HG02798 (cell line): ENCODE measurements at regions not wholly inside any gene's neighbourhood (a gene's known extent, or its start where the extent isn't known, plus 50 kb on each side); places are given as distances from the start of the nearest gene placed in this dataset.
"Not testable (repeated sequence)": the region's sequence is repeated elsewhere in the genome, so short reads cannot be mapped to it uniquely, and the experiment has no call there.

Experiments used
- ATAC-seq: cut with Tn5 transposase; IDR thresholded peaks from one replicate; pipeline ENCODE4 v1.9.1; 2021; ENCODE audit warnings: mild to moderate bottlenecking; ENCODE audit not compliant: unreplicated experiment, poor library complexity

DNA sequence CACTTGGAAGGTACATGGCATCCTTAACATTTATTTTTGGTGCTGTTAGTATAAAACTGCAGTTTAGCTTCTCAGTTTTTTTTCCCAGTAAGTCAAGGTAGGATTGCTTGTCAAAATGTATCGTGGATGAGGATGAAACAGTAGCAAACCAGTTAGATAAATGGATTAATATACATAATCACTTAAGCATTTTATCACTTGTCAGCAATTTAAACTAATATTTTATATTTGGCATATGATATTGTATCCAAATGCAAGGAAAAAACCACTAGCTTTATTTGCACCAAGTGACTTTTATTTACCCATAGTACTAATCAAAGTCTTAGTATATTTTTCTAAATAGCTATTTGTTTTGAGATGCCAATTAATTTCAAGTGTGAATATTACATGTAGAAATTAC lies 137.7 kb upstream of the XIRP2 start:
- no peak for ATAC-seq

DNA sequence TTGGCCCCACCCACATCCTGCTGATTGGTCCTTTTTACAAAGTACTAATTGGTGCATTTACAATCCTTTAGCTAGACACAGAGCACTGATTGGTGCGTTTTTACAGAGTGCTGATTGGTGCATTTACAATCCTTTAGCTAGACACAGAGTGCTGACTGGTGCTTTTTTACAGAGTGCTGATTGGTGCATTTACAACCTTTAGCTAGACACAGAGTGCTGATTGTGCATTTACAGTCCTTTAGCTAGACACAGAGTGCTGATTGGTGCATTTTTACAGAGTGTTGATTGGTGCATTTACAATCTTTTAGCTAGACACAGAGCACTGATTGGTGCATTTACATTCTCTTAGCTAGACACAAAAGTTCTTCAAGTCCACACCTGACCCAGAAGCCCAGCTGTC lies 144.2 kb upstream of the XIRP2 start:
- ATAC-seq: not testable (repeated sequence)

DNA sequence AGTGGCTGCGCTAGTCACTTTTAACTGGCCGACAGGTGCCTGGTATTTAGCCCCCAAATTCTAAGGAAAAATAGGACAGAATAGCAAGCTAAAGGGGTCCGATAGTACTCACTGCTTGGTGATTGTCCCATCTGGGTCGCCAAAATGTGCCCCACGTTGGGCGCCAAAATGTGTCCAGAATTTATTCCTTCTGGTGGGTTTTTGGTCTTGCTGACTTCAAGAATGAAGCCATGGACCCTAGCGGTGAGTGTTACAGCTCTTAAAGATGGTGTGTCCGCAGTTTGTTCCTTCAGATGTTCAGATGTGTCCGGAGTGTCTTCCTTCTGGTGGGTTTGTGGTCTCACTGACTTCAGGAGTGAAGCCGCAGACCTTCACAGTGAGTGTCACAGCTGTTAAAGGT lies 144.8 kb upstream of the XIRP2 start:
- ATAC-seq: not testable (repeated sequence)

DNA sequence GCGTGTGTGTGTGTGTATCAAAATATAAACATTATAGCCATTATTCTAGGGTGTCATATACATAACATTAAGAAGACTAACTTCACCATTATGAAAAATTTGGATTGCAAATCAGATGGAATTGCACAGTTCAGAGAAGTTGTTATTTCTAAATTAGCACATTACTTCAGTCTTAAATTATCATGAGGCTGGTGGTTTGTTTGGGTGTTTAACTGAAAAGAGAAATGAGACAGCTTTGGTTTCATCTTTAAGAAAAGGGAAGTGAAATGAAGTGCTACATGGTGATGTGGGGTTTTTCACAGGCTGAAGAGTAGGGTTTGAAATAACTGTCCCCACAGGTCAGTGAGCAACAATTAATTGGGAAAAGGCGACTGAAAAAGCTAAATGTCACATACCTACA lies 161.2 kb upstream of the XIRP2 start:
- ATAC-seq: peak; percentile 98

- ATAC-seq: peak; percentile 1
Measured at GRCh38 chr2:166725927-166726924, 162.1 kb upstream of the XIRP2 start.

DNA sequence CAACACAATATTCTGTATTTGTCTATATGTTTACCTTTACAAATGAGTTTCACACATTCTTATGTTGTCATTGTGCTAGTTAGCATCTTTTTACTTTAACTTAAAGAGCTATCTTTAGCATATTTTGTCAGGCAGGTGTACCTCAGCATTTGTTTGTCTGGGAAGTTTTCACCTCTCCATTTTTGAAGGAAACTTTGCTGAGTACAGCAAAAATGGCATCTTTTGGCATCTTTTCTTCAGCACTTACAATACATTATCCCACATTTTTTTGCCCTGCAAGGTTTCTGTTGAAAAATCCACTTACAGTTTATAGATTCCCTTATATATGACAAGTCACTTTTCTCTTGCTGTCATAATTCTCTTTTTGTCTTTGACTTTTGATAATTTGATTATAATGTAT lies 171.3 kb upstream of the XIRP2 start:
- no peak for ATAC-seq

GRCh38 chr2:166700079-166700478 lies 188.2 kb upstream of the XIRP2 start:
- ATAC-seq: no peak

GRCh38 chr2:166695154-166695553 lies 193.1 kb upstream of the XIRP2 start:
- no peak for ATAC-seq

- ATAC-seq: not testable (repeated sequence)
Measured at GRCh38 chr2:166686057-166686456, 192.0 kb upstream of the SCN7A start.

GRCh38 chr2:166677996-166678395 lies 183.9 kb upstream of the SCN7A start:
- ATAC-seq: no peak

- no peak for ATAC-seq
Measured at GRCh38 chr2:166676716-166677115, 182.7 kb upstream of the SCN7A start.

- no peak for ATAC-seq
Measured at GRCh38 chr2:166675553-166675952, 181.5 kb upstream of the SCN7A start.

DNA sequence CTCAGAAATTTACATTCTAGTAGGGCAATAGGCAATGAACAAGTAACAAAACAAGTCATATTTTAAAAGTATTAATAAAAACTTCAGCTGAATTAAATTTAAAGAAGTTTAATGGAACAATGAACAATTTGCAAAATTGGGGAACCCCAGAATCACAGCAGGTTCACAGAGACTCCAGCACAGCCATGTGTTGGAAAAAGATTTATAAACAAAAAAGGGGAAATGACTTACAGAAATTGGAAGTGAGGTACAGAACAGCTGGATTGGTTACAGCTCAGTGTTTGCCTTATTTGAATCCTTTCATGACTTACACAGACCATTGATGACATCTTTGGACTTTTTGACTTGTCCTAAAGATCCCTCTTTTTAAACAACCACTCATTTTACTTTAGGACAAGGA lies 179.9 kb upstream of the SCN7A start:
- no peak for ATAC-seq

- ATAC-seq: no peak
Measured at GRCh38 chr2:166671801-166672200, 177.8 kb upstream of the SCN7A start.

DNA sequence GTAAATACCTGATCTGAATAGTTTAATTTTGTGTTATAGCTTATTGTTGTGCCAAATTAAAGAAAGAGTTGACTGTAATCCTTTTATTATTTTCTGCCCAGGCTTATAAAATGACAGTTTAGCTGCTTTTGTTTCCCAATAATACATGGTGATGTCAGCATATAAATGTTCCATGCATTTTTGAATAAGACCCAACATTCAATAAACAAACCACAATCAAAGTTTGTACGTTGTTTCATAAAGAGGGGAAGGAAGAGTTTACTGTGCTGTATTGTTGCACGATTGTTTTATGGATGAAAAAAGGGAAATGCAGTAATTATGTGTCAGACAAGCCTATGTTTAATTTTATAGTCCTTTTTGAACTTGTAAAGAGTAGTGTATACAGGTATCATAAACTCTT lies 177.2 kb upstream of the SCN7A start:
- ATAC-seq: no peak

- no peak for ATAC-seq
Measured at GRCh38 chr2:166665991-166666940, 172.2 kb upstream of the SCN7A start.

- no peak for ATAC-seq
Measured at GRCh38 chr2:166661824-166662223, 167.8 kb upstream of the SCN7A start.

DNA sequence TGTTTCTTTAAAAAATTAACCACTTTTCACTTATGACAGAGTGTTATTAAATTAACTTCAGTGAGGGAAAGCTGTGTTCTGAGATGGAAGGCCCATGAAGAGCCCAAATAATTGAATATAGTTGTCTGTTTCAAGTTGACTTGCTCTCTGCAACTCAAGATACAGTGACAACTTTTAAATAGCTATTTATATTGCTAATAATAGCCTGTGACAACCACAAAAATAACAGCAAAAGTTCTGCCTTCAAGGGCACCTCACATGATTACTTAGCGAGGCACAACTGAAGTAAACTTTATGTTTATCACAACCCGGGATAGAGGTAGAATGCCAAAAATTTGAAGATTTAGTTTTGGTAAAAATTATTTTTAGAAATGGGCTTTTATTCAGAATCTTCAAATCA lies 167.3 kb upstream of the SCN7A start:
- no peak for ATAC-seq

GRCh38 chr2:166658901-166659300 lies 164.9 kb upstream of the SCN7A start:
- no peak for ATAC-seq

- no peak for ATAC-seq
Measured at GRCh38 chr2:166653185-166653813, 159.2 kb upstream of the SCN7A start.
